C4-2B (cell line): ENCODE measurements at regions not wholly inside any gene's neighbourhood (a gene's known extent, or its start where the extent isn't known, plus 50 kb on each side); places are given as distances from the start of the nearest gene placed in this dataset.

Source experiments
- H3K27ac ChIP-seq: fragments of 450-650 bp; 2 replicates; pipeline ENCODE4 v1.5.1; 2017
- CTCF ChIP-seq: fragments of 450-650 bp; conservative IDR thresholded peaks from 2 replicates; pipeline ENCODE4 v1.5.1; 2017; ENCODE audit warnings: mild to moderate bottlenecking
- ZFX ChIP-seq: fragments of 450-650 bp; IDR thresholded peaks from 2 replicates; pipeline ENCODE4 v1.6.1; 2017

GRCh38 chr4:187309456-187309855, 585.8 kb upstream of the FAT1 start:
- H3K27ac ChIP-seq: no peak overlapping the region
- TF ChIP-seq CTCF: no peak
- no peak for TF ChIP-seq ZFX

DNA sequence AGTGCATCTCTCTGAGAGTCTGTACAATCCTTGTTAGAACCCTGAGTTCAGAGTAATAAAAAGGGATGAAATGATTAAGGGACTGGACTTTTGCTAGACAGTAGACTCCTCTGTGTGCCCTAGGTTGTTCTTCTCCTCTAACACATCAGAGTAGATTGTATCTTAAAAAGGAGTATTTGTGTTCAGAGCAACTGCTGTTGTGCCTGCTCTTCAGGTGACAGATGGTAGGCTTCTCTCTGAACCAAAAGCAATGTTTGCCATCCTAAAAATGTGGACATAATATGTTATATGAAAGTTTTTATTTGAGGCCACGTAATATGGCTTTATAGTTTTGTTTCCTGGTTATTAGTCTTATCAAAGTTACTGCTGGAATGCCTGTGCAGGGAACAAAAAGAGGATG, 588.6 kb upstream of the FAT1 start:
- TF ChIP-seq ZFX (no peak), CTCF (no peak)
- H3K27ac ChIP-seq: no peak overlapping the region

DNA sequence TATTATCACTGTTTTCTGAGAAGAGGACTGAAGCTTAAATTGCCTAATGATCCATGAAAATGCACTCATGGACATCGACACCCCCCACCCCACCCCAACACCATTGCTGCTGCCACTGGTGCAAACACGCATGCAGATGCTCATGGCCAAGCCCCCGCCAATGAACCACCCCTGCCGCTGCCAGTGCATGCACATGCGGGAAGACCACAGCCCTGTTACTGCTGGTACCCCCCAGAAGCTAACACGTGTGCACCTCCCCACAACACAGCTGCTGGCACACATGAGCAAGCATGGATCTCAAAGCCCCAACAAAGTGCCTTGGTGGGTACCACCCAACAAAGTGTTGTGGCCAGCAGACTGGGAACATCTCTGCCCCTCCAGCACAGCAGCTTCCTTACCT, 594.1 kb upstream of the FAT1 start:
- TF ChIP-seq ZFX: no peak
- no peak for TF ChIP-seq CTCF

GRCh38 chr4:187321711-187322110, 598.1 kb upstream of the FAT1 start:
- TF ChIP-seq ZFX (no peak), CTCF (no peak)
- no peak overlapping the region for H3K27ac ChIP-seq

More for the DNA sequence above, 594.1 kb upstream of the FAT1 start:
- H3K27ac ChIP-seq: no peak overlapping the region

- TF ChIP-seq ZFX: no peak
- TF ChIP-seq CTCF: no peak
- H3K27ac ChIP-seq: no peak overlapping the region
Measured at GRCh38 chr4:187332141-187332540, 608.5 kb upstream of the FAT1 start.

- TF ChIP-seq CTCF (no peak), ZFX (no peak)
- no peak overlapping the region for H3K27ac ChIP-seq
Measured at GRCh38 chr4:187333151-187333550, 609.5 kb upstream of the FAT1 start.

DNA sequence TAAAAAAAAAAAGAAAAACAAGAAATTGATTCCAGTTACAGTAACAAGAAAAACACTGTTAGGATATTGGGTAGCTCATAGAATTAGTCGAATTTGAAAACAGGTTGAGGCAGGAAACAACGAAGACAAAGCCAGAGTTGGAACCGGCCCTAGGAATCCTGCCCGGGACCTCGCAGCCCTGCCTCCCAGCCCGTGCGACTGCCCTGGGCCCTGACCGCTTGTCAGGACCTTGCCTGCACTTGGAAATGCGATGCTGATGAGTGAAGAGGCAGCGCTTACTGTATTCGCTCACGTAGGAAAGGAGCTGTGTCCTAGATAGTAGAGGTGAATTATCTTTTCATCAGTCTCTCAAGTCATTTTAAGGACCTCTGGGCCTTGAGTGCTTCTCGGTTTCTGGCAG, 611.7 kb upstream of the FAT1 start:
- TF ChIP-seq CTCF (no peak), ZFX (no peak)
- H3K27ac ChIP-seq: no peak overlapping the region
